Right ventricle myocardium inferior (tissue), 1 donor: ENCODE measurements at regions not wholly inside any gene's neighbourhood (a gene's known extent, or its start where the extent isn't known, plus 50 kb on each side); places are given as distances from the start of the nearest gene placed in this dataset.
"Not testable (repeated sequence)": the region's sequence is repeated elsewhere in the genome, so short reads cannot be mapped to it uniquely, and the experiment has no call there.

Experiments
- ATAC-seq: fragments of 200-7000 bp; cut with Tn5 transposase; one replicate; pipeline ENCODE4 v1.9.1; 2020; ENCODE audit warnings: mild to moderate bottlenecking, moderate library complexity
- DNase-seq: peaks from one replicate; pipeline ENCODE4 v3.0.0; 2021; ENCODE audit errors: missing footprints
- intact Hi-C: fragments of 100-400 bp; cut with DNase I; formaldehyde crosslinking; loops from one replicate; pipeline ENCODE4 v1.11.0; 2022
- donor health status: DM: no; HTN: yes; CAD: no; lungs with severe emphysema.

DNA sequence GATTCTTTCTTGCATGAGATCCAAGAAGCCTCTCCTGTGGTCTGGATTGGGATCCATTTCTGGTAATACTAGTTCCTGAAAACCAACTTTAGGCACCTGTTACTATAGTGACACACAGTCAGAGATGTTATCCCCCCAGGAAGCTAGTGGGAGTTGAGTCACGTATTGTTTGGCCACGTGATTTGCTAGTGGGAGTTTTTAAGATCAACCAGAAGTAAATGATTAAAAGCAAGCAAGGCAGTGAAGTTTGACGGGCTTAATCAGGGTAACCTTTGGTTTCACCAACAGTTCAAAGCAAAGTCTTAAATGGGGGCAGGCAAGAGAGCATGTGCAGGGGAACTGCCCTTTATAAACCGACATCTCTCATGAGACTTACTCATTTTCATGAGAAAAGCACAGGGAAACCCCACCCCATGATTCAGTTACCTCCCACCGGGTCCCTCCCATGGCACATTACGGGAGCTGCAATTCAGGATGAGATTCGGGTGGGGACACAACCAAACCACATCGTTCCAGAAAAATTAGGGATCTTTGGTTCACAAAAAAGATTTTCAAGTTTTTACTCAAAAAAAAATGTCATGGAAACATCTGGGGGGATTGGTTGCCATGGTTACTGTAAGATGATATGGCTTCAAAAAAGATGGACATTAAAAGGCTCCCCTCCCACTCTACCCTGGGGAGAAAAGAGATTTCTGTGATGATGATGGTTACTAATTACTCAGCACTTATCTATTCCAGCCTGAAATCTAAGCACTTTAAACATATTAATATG lies 483.1 kb upstream of the ERCC4 start:
- ATAC-seq (no peak), DNase-seq (no peak)
- intact Hi-C loops = no loop called here

DNA sequence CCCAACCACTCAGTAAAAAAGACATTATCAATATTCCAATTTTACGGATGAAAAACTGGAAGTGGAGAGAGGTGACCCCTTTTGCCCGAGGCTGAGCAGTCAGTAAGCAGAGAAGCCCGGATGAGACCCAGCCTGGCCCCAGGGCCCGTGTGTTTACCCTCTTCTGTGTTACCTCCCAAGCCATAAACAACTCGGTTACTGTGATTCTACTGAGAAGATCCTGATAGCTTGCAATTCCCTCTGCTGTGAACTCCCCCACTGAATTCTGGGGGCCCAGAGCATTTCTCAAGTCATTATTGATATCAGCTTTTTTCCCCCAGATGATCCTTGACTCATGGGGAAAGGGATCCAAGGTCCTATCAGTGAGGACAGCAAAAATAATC lies 482.6 kb upstream of the ERCC4 start:
- no peak for ATAC-seq
- no peak for DNase-seq
- intact Hi-C loops = no loop called here

DNA sequence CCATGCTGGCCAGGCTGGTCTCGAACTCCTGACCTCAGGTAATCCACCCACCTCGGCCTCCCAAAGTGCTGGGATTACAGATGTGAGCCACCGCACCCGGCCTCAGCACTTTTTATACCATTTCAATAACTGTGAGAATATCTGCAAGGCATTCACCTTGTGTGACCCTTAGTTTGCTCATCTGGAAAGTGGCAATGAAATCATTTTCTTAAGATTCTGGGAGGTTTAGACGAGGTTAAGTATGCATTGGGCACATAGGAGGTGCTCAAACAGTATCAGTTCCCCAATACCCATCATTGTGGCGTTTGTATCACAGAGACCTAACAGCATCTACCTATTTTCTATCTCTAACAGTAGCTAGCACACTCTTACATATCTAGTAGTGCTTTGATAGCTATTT lies 481.9 kb upstream of the ERCC4 start:
- ATAC-seq (no peak), DNase-seq (no peak)
- intact Hi-C loops = no loop called here

DNA sequence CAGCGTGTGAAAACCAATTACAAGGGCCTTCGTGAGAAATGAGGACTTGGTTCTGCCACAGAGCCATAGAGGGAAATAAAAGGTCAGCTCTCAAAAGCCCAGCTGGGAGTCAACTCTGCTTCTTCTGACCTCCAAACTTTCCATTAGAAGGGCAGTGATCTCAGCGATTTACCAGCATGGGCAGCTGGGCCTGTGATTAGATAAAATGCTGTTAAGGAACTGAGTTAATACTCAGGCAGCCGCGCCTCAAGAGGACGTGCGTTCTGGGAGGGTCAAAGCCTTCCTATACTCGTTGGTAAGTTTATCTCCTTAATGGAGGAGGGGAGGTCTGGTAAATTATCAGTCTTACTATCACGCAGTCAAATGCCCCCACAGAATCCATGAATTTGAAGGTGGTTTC lies 480.2 kb upstream of the ERCC4 start:
- intact Hi-C loops = no loop called here
- ATAC-seq (no peak), DNase-seq (no peak)

DNA sequence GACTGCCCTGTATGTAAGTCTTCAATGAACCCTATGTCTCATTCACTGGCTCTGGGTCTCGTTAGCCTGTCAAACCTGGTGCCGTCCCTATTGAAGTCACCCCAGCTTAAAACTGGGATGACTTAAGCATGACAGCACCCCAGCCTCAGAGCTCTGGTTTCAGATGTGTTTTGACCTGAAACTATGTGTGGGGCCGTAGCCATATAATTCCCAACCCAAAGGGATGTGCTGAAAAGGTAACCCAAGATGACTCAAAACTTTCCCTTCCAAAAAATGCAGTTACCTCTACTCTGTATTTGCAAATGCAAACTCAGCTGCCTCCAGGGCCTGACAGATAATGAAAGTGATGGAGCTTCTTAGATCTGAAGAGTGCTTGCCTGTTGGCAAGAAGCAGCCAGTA lies 478.3 kb upstream of the ERCC4 start:
- ATAC-seq (no peak), DNase-seq (no peak)
- intact Hi-C loops = no loop called here

DNA sequence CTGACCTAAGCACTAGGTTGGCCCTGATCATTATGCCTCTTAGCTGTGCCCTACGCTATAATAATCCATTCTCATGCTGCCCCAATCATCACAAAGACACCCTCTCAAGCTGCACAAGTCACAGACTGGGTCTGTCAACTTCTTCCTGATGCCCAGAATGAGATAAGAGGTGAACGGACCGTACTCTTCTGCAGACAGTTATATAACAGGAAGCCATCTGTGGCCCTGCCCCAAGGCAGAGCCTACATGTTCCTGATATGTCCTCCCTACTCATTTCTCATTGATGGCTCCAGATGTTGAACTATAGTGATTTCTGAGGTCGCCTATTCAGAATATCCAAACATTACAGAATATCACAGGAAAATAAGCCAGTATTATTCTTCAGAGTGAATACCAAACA lies 471.6 kb upstream of the ERCC4 start:
- intact Hi-C loops = no loop called here
- DNase-seq = no peak
- no peak for ATAC-seq

DNA sequence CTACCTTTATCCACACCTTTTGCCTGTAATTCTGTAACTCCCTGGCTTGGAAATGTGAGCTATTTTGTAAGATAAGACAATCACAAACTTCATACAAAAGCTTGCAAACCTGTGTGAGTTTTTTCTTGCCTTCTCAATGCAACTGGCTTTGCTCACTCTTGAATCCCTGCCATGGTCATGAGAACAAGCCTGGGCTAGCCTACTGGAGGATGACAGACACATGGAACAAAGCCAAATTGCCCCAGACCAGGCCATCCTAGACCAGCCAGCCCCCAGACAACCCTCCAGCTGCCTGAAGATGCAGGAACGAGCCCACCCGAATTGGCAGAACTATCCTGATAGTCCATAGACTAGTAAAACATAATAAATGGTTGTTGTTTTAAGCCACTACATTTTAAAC lies 466.6 kb upstream of the ERCC4 start:
- DNase-seq (no peak), ATAC-seq (no peak)
- intact Hi-C loops = no loop called here

DNA sequence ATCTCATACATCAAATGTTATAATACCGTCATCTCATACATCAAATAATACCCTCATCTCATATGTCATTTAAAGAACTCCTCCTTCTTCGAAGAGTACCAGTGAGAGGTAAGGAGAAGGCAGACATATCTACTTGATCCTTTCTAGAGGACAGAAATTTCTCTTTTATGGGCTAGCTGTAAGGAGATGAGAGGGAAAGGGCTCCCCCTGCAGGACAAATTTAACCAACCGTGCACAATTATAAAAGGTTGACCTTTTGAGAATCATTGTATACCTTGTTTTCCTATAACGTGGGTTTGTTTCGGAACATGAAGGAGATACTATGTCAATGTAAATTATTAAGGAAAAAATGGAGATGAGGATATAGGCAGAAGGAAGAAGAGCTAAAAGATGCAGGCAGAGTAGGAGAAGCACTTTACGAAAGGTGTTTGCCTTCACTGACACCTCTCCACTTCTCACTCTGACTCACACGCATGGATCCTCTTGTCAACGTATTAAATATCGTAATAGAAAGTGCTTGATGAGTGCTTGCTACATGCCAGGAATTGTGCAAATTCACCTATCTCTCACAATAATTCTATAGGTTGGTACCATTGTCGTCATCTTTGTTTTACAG lies 465.9 kb upstream of the ERCC4 start:
- intact Hi-C loops = no loop called here
- no peak for DNase-seq
- ATAC-seq = no peak

DNA sequence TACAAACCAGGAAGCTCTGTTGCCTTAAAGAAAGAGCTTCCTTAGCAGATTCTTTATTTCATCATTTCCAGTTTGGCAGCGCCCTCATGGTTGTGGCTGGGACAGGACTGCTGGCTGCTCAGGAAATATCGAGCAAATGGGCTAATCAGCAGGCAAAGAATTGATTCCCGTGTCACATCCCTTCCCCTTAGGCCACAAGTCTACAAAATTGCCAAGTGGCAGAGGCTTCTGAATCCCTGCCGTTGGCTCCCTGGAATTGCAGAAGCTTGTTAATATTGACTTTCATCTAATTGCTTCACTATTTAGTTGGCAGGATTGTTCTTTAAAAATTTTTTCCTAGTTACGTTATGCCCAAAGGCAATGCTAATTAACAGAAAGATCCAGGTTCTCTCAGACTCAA lies 456.3 kb upstream of the ERCC4 start:
- intact Hi-C loops = no loop called here
- ATAC-seq (no peak), DNase-seq (no peak)

DNA sequence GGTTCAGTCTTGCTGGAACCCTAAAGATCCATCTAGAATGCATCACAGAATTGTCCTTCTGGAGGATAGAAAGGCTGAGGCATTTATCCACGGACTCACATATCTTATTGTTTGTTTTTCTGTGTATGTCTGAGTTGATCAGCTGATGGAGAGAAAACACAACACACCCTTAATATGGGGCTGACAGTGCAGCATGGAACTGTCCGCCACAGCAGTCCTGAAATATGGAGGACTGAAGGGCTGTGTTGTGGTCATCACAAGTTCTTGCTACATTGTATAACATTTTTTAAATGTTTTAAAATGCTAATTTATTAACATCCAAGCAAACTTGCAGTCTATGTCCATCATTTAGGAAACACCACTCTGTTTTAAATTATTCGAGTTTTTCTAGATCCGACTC lies 448.9 kb upstream of the ERCC4 start:
- intact Hi-C loops = no loop called here
- DNase-seq (no peak), ATAC-seq (no peak)

DNA sequence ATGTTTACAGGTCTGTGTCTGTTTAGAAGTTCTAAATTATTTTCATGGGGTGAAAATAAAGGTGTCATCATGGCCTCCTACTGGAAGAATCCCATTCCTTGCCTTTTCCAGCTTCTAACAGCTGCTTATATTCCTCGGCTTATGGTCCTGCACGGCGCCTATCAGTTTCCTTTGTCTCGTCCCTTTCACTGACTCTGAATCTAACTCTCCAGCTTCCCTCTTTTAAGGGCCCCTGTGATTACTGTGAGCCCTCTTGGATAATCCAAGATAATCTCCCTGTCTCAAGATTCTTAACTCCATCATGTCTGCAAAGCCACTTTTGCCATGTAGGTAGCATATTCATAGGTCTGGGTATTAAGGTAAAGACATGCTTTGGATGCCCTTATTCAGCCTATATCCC lies 441.0 kb upstream of the ERCC4 start:
- ATAC-seq = no peak
- no peak for DNase-seq
- intact Hi-C loops = no loop called here

DNA sequence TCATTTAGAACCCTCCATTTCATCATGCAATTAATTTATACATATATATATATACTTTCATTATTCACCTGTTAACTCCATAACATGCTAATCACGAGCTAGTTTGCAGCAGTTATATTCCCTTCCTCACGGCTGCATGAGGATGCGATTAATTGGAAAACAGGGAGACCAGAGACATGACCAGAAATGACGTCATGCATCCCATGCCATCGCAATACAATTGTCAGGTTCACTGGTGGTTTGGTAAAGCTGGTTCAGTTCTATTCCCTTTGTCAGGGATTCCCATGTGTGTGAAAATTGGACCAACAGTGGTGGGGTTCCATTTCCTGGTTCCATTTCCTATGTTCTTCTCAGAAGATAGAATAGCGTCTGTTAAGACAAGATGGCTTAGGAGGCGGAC lies 440.4 kb upstream of the ERCC4 start:
- ATAC-seq (no peak), DNase-seq (no peak)
- intact Hi-C loops = no loop called here

DNA sequence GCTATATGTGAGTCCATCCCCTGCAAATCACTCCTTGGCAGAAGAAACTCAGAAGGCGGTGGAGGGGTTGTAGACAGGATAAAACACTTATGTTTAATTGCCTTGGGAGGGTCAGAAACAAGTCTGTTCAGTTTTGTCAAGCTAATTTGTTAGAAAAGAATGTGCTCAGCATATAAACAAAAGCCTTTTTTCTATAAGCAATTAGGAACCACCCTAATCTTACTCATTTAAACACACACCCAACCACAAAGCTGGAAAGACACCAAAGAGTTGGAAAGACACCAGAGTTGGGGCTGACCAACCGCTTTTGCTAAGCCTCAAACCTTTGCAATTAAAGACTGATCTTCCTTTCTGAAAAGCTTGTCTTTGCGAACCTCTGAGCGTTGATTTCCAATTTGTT lies 439.2 kb upstream of the ERCC4 start:
- ATAC-seq (no peak), DNase-seq (no peak)
- intact Hi-C loops = no loop called here

DNA sequence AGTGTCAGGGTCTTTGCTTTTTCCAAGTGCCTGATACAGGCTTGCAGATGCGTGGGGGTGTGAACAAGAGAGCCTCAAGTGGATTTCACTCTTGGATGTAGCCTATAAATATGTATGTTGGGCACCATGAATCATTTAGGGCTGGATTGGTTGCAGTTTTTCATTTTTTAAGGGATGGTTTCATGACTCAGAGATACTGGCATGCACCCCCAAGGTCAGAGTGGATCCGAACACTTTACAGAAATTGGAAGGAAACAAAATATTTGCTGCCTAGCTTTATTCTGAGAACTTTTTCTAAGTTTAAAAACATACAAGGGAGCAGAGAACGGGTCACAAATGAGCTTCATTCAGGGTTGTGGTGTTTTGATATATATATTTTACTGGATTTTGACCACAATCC lies 436.8 kb upstream of the ERCC4 start:
- intact Hi-C loops = no loop called here
- ATAC-seq = no peak

DNA sequence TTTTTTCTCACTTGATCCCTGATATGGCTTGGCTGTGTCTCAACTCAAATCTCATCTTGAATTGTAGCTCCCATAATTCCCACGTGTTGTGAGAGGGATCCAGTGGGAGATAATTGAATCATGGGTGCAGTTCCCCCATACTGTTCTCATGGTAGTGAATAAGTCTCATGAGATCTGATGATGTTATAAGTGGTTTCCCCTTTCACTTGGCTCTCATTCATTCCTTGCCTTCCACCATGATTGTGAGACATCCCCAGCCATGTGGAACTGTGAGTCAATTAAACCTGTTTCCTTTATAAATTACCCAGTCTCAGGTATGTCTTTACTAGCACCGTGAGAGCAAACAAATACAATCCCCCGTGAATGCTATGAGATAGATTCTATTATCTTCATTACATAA lies 430.5 kb upstream of the ERCC4 start:
- DNase-seq, ATAC-seq, intact Hi-C loops: not testable (repeated sequence)

More for the DNA sequence above, 436.8 kb upstream of the ERCC4 start:
- no peak for DNase-seq

DNA sequence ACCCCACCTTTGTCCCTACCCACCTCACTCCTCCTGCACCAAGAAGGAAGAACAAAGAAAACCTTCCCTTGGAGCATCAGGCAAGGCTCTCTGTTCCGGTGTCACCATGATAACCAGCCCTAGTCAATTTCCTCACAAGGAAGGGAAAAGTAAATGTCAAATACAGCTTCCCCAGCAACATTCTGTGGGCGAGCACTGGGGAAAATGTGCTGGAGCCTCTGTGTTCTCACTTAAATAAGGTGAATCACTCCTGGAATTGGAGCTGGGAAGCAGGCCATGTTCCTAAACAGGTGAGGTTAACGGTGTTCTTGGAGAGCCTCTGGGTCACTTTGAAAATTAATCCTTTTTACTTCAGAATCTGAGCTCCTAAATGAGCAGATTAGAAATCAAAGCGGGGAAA lies 427.9 kb upstream of the ERCC4 start:
- DNase-seq (no peak), ATAC-seq (no peak)
- intact Hi-C loops = no loop called here

DNA sequence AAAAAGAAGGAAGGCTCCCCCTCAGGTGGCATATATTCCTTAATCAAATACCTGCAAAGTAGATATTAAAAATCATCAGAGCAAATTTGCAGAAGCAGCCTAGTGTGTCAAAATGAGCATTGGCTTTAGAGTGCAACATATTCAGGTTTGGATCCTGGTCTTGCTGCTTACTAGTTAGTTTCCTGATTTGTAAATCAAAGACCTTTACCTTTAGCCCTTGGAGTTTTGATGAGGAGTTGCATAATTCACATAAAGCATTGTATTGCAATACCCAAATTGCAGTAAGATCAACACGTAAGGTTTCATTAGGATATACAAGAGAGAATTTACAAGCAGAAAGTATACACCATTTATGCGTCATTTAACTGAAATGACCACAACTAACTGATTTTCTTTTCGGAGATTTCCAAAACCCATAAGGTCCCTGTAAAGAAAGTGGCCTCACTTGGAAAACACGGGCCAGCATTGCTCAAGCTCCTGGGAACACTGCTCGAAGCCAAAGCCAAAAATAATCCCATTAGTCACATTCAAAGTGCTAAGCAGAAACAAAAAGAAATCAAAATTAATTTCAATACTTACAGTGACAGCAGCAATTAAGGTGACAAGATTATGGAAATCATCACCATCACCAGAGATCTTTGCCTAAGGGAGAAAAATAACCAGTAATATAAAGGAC lies 415.9 kb upstream of the ERCC4 start:
- ATAC-seq (no peak), DNase-seq (no peak)
- intact Hi-C loops = no loop called here

DNA sequence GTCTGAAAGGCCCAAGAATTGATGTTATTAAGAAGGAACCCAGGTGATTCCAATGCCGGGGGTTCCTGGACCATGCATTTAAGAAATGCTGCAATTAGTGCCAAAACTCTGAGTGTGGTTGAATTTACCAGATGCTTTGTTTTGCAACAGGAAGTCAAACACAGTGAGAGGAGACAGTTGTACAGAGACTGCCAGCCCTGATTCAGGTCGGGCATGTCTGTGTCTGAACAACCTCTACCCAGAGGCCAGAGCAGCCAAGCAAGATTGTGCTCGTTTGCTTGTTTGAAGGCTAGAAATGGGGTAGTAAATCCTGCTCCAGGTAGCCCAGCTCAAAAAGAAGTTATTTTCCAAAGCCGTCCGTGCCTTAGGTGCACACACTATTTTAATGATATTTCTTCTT lies 412.4 kb upstream of the ERCC4 start:
- DNase-seq = no peak
- intact Hi-C loops = no loop called here
- no peak for ATAC-seq

DNA sequence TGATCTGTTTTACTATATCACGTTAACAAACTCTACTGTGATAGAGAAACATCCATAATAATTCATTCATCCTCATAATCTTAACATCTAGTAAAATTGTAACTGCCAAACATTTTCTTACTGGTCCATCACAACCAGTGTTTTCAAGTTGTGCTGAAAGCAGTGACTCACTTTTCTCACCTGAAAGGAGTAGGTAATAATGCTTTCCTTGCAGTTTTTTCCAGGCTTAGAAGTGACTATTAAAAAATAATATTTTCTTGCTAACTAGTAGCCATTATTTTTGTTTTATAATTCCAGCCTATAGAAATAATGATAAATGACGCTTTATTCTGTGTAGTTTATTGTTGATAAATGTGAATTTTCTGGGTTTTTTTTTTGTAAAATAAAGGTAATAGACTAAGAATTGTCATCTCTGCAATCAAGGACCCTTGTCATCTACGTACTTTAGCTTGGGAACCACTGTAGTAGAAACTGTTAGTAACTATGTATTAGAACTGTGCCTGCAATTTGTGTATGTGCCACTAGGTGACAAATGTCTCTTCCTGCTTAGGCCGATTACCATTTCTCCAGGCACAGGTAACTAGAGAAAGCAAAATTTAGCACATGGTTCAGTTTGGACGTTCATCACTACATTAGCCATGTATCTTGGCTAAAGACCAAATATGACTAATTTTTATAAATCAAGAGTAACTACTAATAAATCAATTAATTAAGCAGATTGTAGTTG lies 409.4 kb upstream of the ERCC4 start:
- no peak for DNase-seq
- ATAC-seq = no peak
- intact Hi-C loops = no loop called here

DNA sequence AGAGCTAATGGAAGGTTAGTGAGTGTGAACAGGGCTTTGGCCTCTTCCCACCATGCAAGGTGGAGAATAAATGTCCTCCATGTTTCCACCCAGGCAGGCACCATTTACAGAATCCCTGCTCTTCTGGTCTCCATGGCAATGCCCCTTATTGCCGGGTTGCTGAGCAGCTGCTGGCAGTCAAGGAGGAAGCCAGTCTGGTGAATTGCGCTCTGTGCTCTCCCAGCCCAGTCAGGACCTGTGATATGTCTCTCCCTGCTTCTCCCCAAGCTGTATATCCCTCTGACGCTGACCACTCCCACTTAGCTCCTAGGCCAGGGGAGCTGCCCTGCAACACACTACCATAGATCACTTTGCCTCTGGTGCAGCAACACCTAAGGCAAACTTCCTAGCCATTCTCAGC lies 402.1 kb upstream of the ERCC4 start:
- ATAC-seq (no peak), DNase-seq (no peak)
- intact Hi-C loops = no loop called here
